H9 (cell line): ENCODE measurements at regions not wholly inside any gene's neighbourhood (a gene's known extent, or its start where the extent isn't known, plus 50 kb on each side); places are given as distances from the start of the nearest gene placed in this dataset.

Experiments
- DNase-seq: peaks from one replicate; pipeline ENCODE4 v3.0.0-alpha.2; 2017
- H2AFZ ChIP-seq: one replicate; pipeline ENCODE4 v1.6.1; 2013; ENCODE audit warnings: mild to moderate bottlenecking, low read length, control low read depth, moderate library complexity
- H2AK5ac ChIP-seq: 2 replicates; pipeline ENCODE4 v1.6.1; 2013; ENCODE audit warnings: low read length, control low read depth, mixed read lengths; ENCODE audit not compliant: insufficient read length
- H2BK120ac ChIP-seq: one replicate; pipeline ENCODE4 v1.6.1; 2013; ENCODE audit warnings: low read depth, mild to moderate bottlenecking, low read length, control low read depth, inconsistent platforms; ENCODE audit not compliant: poor library complexity, severe bottlenecking
- H2BK12ac ChIP-seq: 2 replicates; pipeline ENCODE4 v1.6.1; 2013; ENCODE audit warnings: low read length, control low read depth, mixed read lengths, low read depth; ENCODE audit not compliant: insufficient read length
- H2BK15ac ChIP-seq: 2 replicates; pipeline ENCODE4 v1.6.1; 2013; ENCODE audit warnings: low read depth, low read length, control low read depth
- H2BK20ac ChIP-seq: one replicate; pipeline ENCODE4 v1.6.1; 2013; ENCODE audit warnings: low read depth, mild to moderate bottlenecking, low read length, control low read depth, inconsistent platforms; ENCODE audit not compliant: poor library complexity, severe bottlenecking
- H2BK5ac ChIP-seq: 2 replicates; pipeline ENCODE4 v1.6.1; 2013; ENCODE audit warnings: low read length, control low read depth, mixed read lengths; ENCODE audit not compliant: insufficient read length
- H3K14ac ChIP-seq: 2 replicates; pipeline ENCODE4 v1.6.1; 2013; ENCODE audit warnings: low read length, control low read depth; ENCODE audit not compliant: insufficient read depth
- H3K18ac ChIP-seq: 2 replicates; pipeline ENCODE4 v1.6.1; 2013; ENCODE audit warnings: low read depth, mild to moderate bottlenecking, mixed read lengths, low read length, control low read depth; ENCODE audit not compliant: insufficient read length
- H3K23ac ChIP-seq: 2 replicates; pipeline ENCODE4 v1.6.1; 2013; ENCODE audit warnings: low read length, control low read depth, mixed read lengths, low read depth; ENCODE audit not compliant: insufficient read length
- H3K23me2 ChIP-seq: 2 replicates; pipeline ENCODE4 v1.6.1; 2013; ENCODE audit warnings: low read depth, mild to moderate bottlenecking, mixed read lengths, low read length, control low read depth; ENCODE audit not compliant: insufficient read length, poor library complexity, severe bottlenecking
- H3K27ac ChIP-seq: 2 replicates; pipeline ENCODE4 v1.5.1; 2013; ENCODE audit warnings: low read length, control low read depth, mixed read lengths, low read depth; ENCODE audit not compliant: insufficient read length
- H3K27me3 ChIP-seq: 2 replicates; pipeline ENCODE4 v1.6.1; 2013; ENCODE audit warnings: low read length, control low read depth, inconsistent platforms; ENCODE audit not compliant: insufficient read depth
- H3K4ac ChIP-seq: 2 replicates; pipeline ENCODE4 v1.6.1; 2013; ENCODE audit warnings: low read depth, mild to moderate bottlenecking, control low read depth, inconsistent platforms, low read length, moderate library complexity
- H3K4me1 ChIP-seq: 2 replicates; pipeline ENCODE4 v1.6.1; 2013; ENCODE audit warnings: low read length, control low read depth, inconsistent platforms; ENCODE audit not compliant: insufficient read depth
- H3K4me2 ChIP-seq: 2 replicates; pipeline ENCODE4 v1.6.1; 2013; ENCODE audit warnings: low read length, control low read depth, mixed read lengths; ENCODE audit not compliant: insufficient read length, insufficient read depth
- H3K56ac ChIP-seq: 2 replicates; pipeline ENCODE4 v1.6.1; 2013; ENCODE audit warnings: low read depth, mild to moderate bottlenecking, mixed read lengths, low read length, control low read depth; ENCODE audit not compliant: insufficient read length
- H3K79me1 ChIP-seq: 2 replicates; pipeline ENCODE4 v1.6.1; 2013; ENCODE audit warnings: low read depth, mild to moderate bottlenecking, moderate library complexity, low read length, control low read depth, inconsistent platforms; ENCODE audit not compliant: insufficient read depth, poor library complexity, severe bottlenecking
- H3K79me2 ChIP-seq: 2 replicates; pipeline ENCODE4 v1.6.1; 2013; ENCODE audit warnings: low read length, control low read depth, inconsistent platforms; ENCODE audit not compliant: insufficient read depth
- H3K9ac ChIP-seq: 2 replicates; pipeline ENCODE4 v1.6.1; 2013; ENCODE audit warnings: low read length, control low read depth, mixed read lengths; ENCODE audit not compliant: insufficient read length; ENCODE audit errors: extremely low read depth
- H3K9me3 ChIP-seq: one replicate; pipeline ENCODE4 v1.6.1; 2013; ENCODE audit warnings: low read depth, low read length, inconsistent platforms; ENCODE audit not compliant: control insufficient read depth
- H3T11ph ChIP-seq: one replicate; pipeline ENCODE4 v1.6.1; 2013; ENCODE audit warnings: mild to moderate bottlenecking, low read length, control low read depth, inconsistent platforms
- H4K20me1 ChIP-seq: one replicate; pipeline ENCODE4 v1.6.1; 2013; ENCODE audit not compliant: control insufficient read depth, insufficient read length, insufficient read depth
- H4K5ac ChIP-seq: 2 replicates; pipeline ENCODE4 v1.6.1; 2013; ENCODE audit warnings: low read depth, mild to moderate bottlenecking, mixed read lengths, low read length, control low read depth; ENCODE audit not compliant: insufficient read length
- H4K8ac ChIP-seq: replicated peaks from 2 replicates; pipeline ENCODE4 v1.6.1; 2013; ENCODE audit warnings: low read length, control low read depth, mixed read lengths, low read depth; ENCODE audit not compliant: insufficient read length
- H4K91ac ChIP-seq: 2 replicates; pipeline ENCODE4 v1.6.1; 2013; ENCODE audit warnings: low read depth, mild to moderate bottlenecking, moderate library complexity, mixed read lengths, low read length, control low read depth; ENCODE audit not compliant: insufficient read length
- H3K27ac Mint-ChIP-seq, 3 experiments: 2 replicates in 2 of 3; 3 replicates in 1 of 3; pipeline ENCODE4 v1.8.0; 2020 to 2021; ENCODE audit warnings: mixed read lengths in 3 of 3, mild to moderate bottlenecking in 1 of 3, moderate library complexity in 1 of 3
- H3K27me3 Mint-ChIP-seq: 2 replicates; pipeline ENCODE4 v1.8.0; 2021; ENCODE audit warnings: low read depth, mild to moderate bottlenecking, moderate library complexity, mixed read lengths
- H3K36me3 Mint-ChIP-seq, 3 experiments: 2 replicates in 2 of 3; 3 replicates in 1 of 3; pipeline ENCODE4 v1.8.0; 2020 to 2021; ENCODE audit warnings: low read depth in 3 of 3, mixed read lengths in 3 of 3; ENCODE audit not compliant: insufficient read depth in 1 of 3
- H3K4me1 Mint-ChIP-seq, 2 experiments: 2 replicates each; pipeline ENCODE4 v1.8.0; 2020; ENCODE audit warnings: mixed read lengths in 2 of 2
- H3K4me3 Mint-ChIP-seq, 2 experiments: 2 replicates in 1 of 2; 3 replicates in 1 of 2; pipeline ENCODE4 v1.8.0; 2020 to 2021; ENCODE audit warnings: mild to moderate bottlenecking in 2 of 2, mixed read lengths in 2 of 2, moderate library complexity in 1 of 2
- H3K9me3 Mint-ChIP-seq, 2 experiments: 2 replicates in 1 of 2; 3 replicates in 1 of 2; pipeline ENCODE4 v1.8.0; 2020; ENCODE audit warnings: mild to moderate bottlenecking in 2 of 2, mixed read lengths in 2 of 2, moderate library complexity in 1 of 2
- WGBS: extraction: QIAGEN DNeasy Blood & Tissue Kit; methylation state at CpG from one replicate; pipeline ENCODE4 v1.1.7; 2013; ENCODE audit warnings: missing lambda C conversion rate, low lambda C conversion rate, mixed read lengths; ENCODE audit not compliant: insufficient read length; ENCODE audit errors: extremely low coverage; 5-methylcytosine and 5-hydroxymethylcytosine counted together
- TF ChIP-seq, protein P1 (sequence below): fragments of 200-600 bp; sonication (generic); conservative IDR thresholded peaks from 3 replicates; pipeline ENCODE4 v1.8.0; 2021; ENCODE audit warnings: antibody characterized with exemption, mild to moderate bottlenecking

DNA sequence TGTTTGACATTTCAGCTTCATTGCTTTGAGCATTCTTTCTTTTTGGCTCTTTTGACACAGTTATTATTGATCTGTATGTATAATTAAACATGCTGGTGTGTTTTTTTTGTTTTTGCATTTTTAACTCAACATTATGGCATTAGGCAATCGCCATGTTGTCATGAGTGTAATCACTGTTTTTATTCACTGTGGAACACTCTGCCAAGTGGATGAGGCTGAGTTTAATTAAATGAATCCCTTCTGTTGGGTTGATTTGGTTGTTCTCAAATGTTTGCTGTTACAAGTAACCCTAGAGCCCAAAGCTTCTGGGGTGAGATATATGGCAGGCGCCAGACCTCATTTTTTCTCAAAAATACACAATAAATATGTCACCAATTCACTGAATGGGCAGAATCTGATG, 428.1 kb downstream of the MATN1 start:
- Histone ChIP-seq H4K8ac (no peak overlapping the region), H2BK120ac (no peak overlapping the region), H3K4me1 (no peaks in the 10 kb centered on the region), H3K27ac (no peak overlapping the region), H3K4me2 (no peak overlapping the region), H3K9ac (no peak overlapping the region), H4K91ac (no peak overlapping the region), H3K18ac (no peak overlapping the region), H3K79me1 (no peaks in the 10 kb centered on the region), H4K20me1 (no peaks in the 10 kb centered on the region), H2BK5ac (no peak overlapping the region), H2BK20ac (no peak overlapping the region), H4K5ac (no peak overlapping the region), H3K56ac (no peak overlapping the region), H3K9me3 (peaks cover 8% of the 10 kb centered on the region), H3K23ac (no peak overlapping the region), H3T11ph (no peak overlapping the region), H3K14ac (no peak overlapping the region), H2AK5ac (no peak overlapping the region), H2BK15ac (no peak overlapping the region), H3K23me2 (no peaks in the 10 kb centered on the region), H3K79me2 (no peaks in the 10 kb centered on the region), H2BK12ac (no peak overlapping the region), H3K27me3 (no peaks in the 10 kb centered on the region), H3K4ac (no peak overlapping the region), H2AFZ (no peak overlapping the region)
- TF ChIP-seq, protein P1, sequence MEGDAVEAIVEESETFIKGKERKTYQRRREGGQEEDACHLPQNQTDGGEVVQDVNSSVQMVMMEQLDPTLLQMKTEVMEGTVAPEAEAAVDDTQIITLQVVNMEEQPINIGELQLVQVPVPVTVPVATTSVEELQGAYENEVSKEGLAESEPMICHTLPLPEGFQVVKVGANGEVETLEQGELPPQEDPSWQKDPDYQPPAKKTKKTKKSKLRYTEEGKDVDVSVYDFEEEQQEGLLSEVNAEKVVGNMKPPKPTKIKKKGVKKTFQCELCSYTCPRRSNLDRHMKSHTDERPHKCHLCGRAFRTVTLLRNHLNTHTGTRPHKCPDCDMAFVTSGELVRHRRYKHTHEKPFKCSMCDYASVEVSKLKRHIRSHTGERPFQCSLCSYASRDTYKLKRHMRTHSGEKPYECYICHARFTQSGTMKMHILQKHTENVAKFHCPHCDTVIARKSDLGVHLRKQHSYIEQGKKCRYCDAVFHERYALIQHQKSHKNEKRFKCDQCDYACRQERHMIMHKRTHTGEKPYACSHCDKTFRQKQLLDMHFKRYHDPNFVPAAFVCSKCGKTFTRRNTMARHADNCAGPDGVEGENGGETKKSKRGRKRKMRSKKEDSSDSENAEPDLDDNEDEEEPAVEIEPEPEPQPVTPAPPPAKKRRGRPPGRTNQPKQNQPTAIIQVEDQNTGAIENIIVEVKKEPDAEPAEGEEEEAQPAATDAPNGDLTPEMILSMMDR = no peak
- Mint-ChIP-seq H3K9me3 (peaks cover 20 to 24% of the 10 kb centered on the region in 2 experiments), H3K4me3 (no peak overlapping the region), H3K4me1 (0 out of 4 replicates have a peak, but pooled peaks cover 0 to 2% of the 10 kb centered on the region in 2 experiments), H3K27me3 (peaks cover 11% of the 10 kb centered on the region), H3K27ac (no peak overlapping the region; a peak in 1 of 7 replicates), H3K36me3 (peaks cover 0 to 5% (median 4%) of the 10 kb centered on the region in 3 experiments; a peak in 5 of 7 replicates)
- DNase-seq = no peak
- no CpG with 5 or more reads among the region's 2 CpGs for WGBS
